HG03097 (cell line): ENCODE measurements at regions not wholly inside any gene's neighbourhood (a gene's known extent, or its start where the extent isn't known, plus 50 kb on each side); places are given as distances from the start of the nearest gene placed in this dataset.

Experiments
- ATAC-seq: cut with Tn5 transposase; IDR thresholded peaks from one replicate; pipeline ENCODE4 v1.9.1; 2021; ENCODE audit not compliant: unreplicated experiment, low FRiP score

- no peak for ATAC-seq
These were observed 133.0 kb upstream of the CADM2 start for GRCh38 chr3:84825817-84826216.

- no peak for ATAC-seq
These were observed 128.3 kb upstream of the CADM2 start for GRCh38 chr3:84830476-84830875.

GRCh38 chr3:84835366-84835765 is 123.4 kb upstream of the CADM2 start:
- ATAC-seq = no peak

- ATAC-seq = no peak
These were observed 121.8 kb upstream of the CADM2 start for GRCh38 chr3:84836961-84837360.

GRCh38 chr3:84877092-84877491 is 81.7 kb upstream of the CADM2 start:
- ATAC-seq = no peak

GRCh38 chr3:84881288-84881687 is 77.5 kb upstream of the CADM2 start:
- no peak for ATAC-seq

- ATAC-seq = no peak
These were observed 73.4 kb upstream of the CADM2 start for GRCh38 chr3:84885199-84885882.

GRCh38 chr3:84891851-84892250 is 66.9 kb upstream of the CADM2 start:
- ATAC-seq = no peak

- ATAC-seq = no peak
These were observed 65.6 kb upstream of the CADM2 start for GRCh38 chr3:84893211-84893610.

GRCh38 chr3:84904212-84904611 is 54.6 kb upstream of the CADM2 start:
- no peak for ATAC-seq

GRCh38 chr3:84904816-84905555 is 53.8 kb upstream of the CADM2 start:
- ATAC-seq = no peak

GRCh38 chr3:84905556-84905920 is 53.3 kb upstream of the CADM2 start:
- ATAC-seq = no peak

- ATAC-seq = no peak
These were observed 52.7 kb upstream of the CADM2 start for GRCh38 chr3:84906065-84906464.
